A549 (cell line): ENCODE measurements at regions not wholly inside any gene's neighbourhood (a gene's known extent, or its start where the extent isn't known, plus 50 kb on each side); places are given as distances from the start of the nearest gene placed in this dataset.

Source experiments
- ATAC-seq, 2 experiments: fragments of 200-7000 bp in 1 of 2; fragments of >200 bp in 1 of 2; cut with Nextera tagmentation in 1 of 2; cut with Tn5 transposase in 1 of 2; 3 replicates each; pipeline versions ENCODE4 v1.8.0 to v1.9.1; 2018 to 2020; ENCODE audit warnings: mild to moderate bottlenecking in 1 of 2, moderate library complexity in 1 of 2
- CTCF ChIA-PET: fragments of 300-600 bp; sonication (Branson Sonifier 250); formaldehyde crosslinking; extraction: SDS; loops from one replicate; lab custom pipeline; 2021; ENCODE audit warnings: antibody characterized with exemption, inconsistent platforms; lab: Yijun Ruan, JAX
- POLR2A ChIA-PET: fragments of 350-600 bp; formaldehyde crosslinking; extraction: SDS; loops from one replicate; lab custom pipeline; 2021; ENCODE audit warnings: antibody characterized with exemption, inconsistent platforms; lab: Yijun Ruan, JAX
- DNase-seq, 2 experiments: peaks; one replicate each; pipeline versions ENCODE4 v3.0.0 to v3.0.0-alpha.2; 2011 to 2016; ENCODE audit warnings: low read depth in 1 of 2, low spot score in 1 of 2
- FAIRE-seq: peaks from 2 replicates; lab custom pipeline; 2011; peaks lifted over from hg19 to GRCh38; lab: Jason Lieb, UNC
- H3K27ac ChIP-seq, 2 experiments: fragments of >200 bp; sonication (Bioruptor Twin); formaldehyde crosslinking; 3 replicates each; pipeline ENCODE4 v1.5.1; 2016 to 2017
- H3K4me1 ChIP-seq: fragments of >200 bp; sonication (Bioruptor Twin); formaldehyde crosslinking; 3 replicates; pipeline ENCODE4 v1.6.1; 2016
- H3K4me2 ChIP-seq: fragments of >200 bp; sonication (Bioruptor Twin); formaldehyde crosslinking; 3 replicates; pipeline ENCODE4 v1.6.1; 2016
- H3K4me3 ChIP-seq: fragments of >200 bp; sonication (Bioruptor Twin); formaldehyde crosslinking; 3 replicates; pipeline ENCODE4 v1.5.1; 2016
- H3K9me3 ChIP-seq: fragments of >200 bp; sonication (Bioruptor Twin); formaldehyde crosslinking; 3 replicates; pipeline ENCODE4 v1.6.1; 2016
- BHLHE40 ChIP-seq: IDR thresholded peaks from 2 replicates; pipeline ENCODE4 v1.6.1; 2012; ENCODE audit warnings: low read depth, low read length, inconsistent platforms
- CBX2 ChIP-seq: fragments of 200-600 bp; sonication (generic); IDR thresholded peaks from 2 replicates; pipeline ENCODE4 v1.6.1; 2016; ENCODE audit warnings: low read depth, mild to moderate bottlenecking, borderline replicate concordance
- CBX8 ChIP-seq: fragments of 200-600 bp; sonication (generic); IDR thresholded peaks from 2 replicates; pipeline ENCODE4 v1.6.1; 2016
- CEBPB ChIP-seq, 2 experiments: fragments of >200 bp in 1 of 2; sonication (Bioruptor Twin) in 1 of 2; formaldehyde crosslinking in 1 of 2; IDR thresholded peaks; 2 replicates each; pipeline ENCODE4 v1.6.1; 2012 to 2016
- CHD4 ChIP-seq: fragments of 200-600 bp; sonication (generic); IDR thresholded peaks from 2 replicates; pipeline ENCODE4 v1.6.1; 2016; ENCODE audit warnings: antibody characterized with exemption, mild to moderate bottlenecking, borderline replicate concordance
- EHF ChIP-seq: fragments of 250-450 bp; sonication (Bioruptor Pico); IDR thresholded peaks from 2 replicates; pipeline ENCODE4 v1.5.0; 2020; ENCODE audit warnings: mild to moderate bottlenecking
- EHMT2 ChIP-seq: fragments of 200-600 bp; sonication (generic); IDR thresholded peaks from 2 replicates; pipeline ENCODE4 v1.6.1; 2016; ENCODE audit warnings: antibody characterized with exemption, low read depth, mild to moderate bottlenecking, moderate library complexity
- FOSL2 ChIP-seq, 2 experiments: fragments of 450-650 bp in 1 of 2; fragments of >200 bp in 1 of 2; sonication (Bioruptor Twin) in 1 of 2; formaldehyde crosslinking; IDR thresholded peaks; 2 replicates each; pipeline versions ENCODE4 v1.5.0 to v1.6.1; 2016 to 2020; ENCODE audit warnings: mild to moderate bottlenecking in 1 of 2, moderate library complexity in 1 of 2
- FOXS1 ChIP-seq: fragments of 250-450 bp; sonication (Bioruptor Pico); IDR thresholded peaks from 2 replicates; pipeline ENCODE4 v1.5.0; 2020; ENCODE audit warnings: mild to moderate bottlenecking, moderate library complexity
- GATA3 ChIP-seq: IDR thresholded peaks from 2 replicates; pipeline ENCODE4 v1.6.1; 2012; ENCODE audit warnings: borderline replicate concordance
- HES2 ChIP-seq: fragments of >200 bp; sonication (Bioruptor Twin); formaldehyde crosslinking; IDR thresholded peaks from 2 replicates; pipeline ENCODE4 v1.6.1; 2016
- HOXA7 ChIP-seq: fragments of 250-450 bp; sonication (Bioruptor Pico); IDR thresholded peaks from 2 replicates; pipeline ENCODE4 v1.5.0; 2020; ENCODE audit warnings: mild to moderate bottlenecking, moderate library complexity
- HOXB13 ChIP-seq: fragments of 250-450 bp; sonication (Bioruptor Pico); IDR thresholded peaks from 2 replicates; pipeline ENCODE4 v1.5.0; 2020; ENCODE audit warnings: low read depth, mild to moderate bottlenecking, moderate library complexity
- JUNB ChIP-seq: fragments of >200 bp; sonication (Bioruptor Twin); formaldehyde crosslinking; IDR thresholded peaks from 2 replicates; pipeline ENCODE4 v1.6.1; 2016
- KDM1A ChIP-seq: fragments of 200-600 bp; sonication (generic); IDR thresholded peaks from 2 replicates; pipeline ENCODE4 v1.6.1; 2016; ENCODE audit warnings: low read depth, mild to moderate bottlenecking
- KDM5A ChIP-seq: fragments of 200-600 bp; sonication (generic); IDR thresholded peaks from 2 replicates; pipeline ENCODE4 v1.6.1; 2016; ENCODE audit warnings: antibody characterized with exemption, mild to moderate bottlenecking
- MYC ChIP-seq: IDR thresholded peaks from 2 replicates; pipeline ENCODE4 v1.6.1; 2012; ENCODE audit warnings: mild to moderate bottlenecking, inconsistent platforms, low read length, improper control_type of control experiment, borderline replicate concordance
- NFE2L2 ChIP-seq: fragments of 150-350 bp; conservative IDR thresholded peaks from 2 replicates; pipeline ENCODE4 v1.6.1; 2014; ENCODE audit warnings: low read length
- NPAS2 ChIP-seq: fragments of 250-450 bp; sonication (Bioruptor Pico); IDR thresholded peaks from 2 replicates; pipeline ENCODE4 v1.8.0; 2022; ENCODE audit warnings: mild to moderate bottlenecking, moderate library complexity, borderline replicate concordance
- PBX3 ChIP-seq: IDR thresholded peaks from 2 replicates; pipeline ENCODE4 v1.6.1; 2012
- POLR2AphosphoS2 ChIP-seq: conservative IDR thresholded peaks from 2 replicates; pipeline ENCODE4 v1.6.1; 2012; ENCODE audit warnings: low read length, improper control_type of control experiment, inconsistent platforms
- RNF2 ChIP-seq: fragments of 200-600 bp; sonication (generic); IDR thresholded peaks from 2 replicates; pipeline ENCODE4 v1.6.1; 2016; ENCODE audit warnings: low read depth, mild to moderate bottlenecking, antibody characterized with exemption, moderate library complexity, borderline replicate concordance
- ZC3H11A ChIP-seq: fragments of 450-650 bp; IDR thresholded peaks from 2 replicates; pipeline ENCODE4 v1.6.1; 2014; ENCODE audit warnings: antibody characterized with exemption, mild to moderate bottlenecking
- ZSCAN20 ChIP-seq: fragments of 250-450 bp; sonication (Bioruptor Pico); IDR thresholded peaks from 2 replicates; pipeline ENCODE4 v1.8.0; 2022; ENCODE audit warnings: mild to moderate bottlenecking, moderate library complexity
- WGBS: methylation state at CpG from one replicate; pipeline ENCODE4 v1.1.6; 2017; ENCODE audit errors: missing lambda C conversion rate; 5-methylcytosine and 5-hydroxymethylcytosine counted together
- TF ChIP-seq, protein P1 (sequence below): fragments of 200-600 bp; sonication (generic); IDR thresholded peaks from 2 replicates; pipeline ENCODE4 v1.6.1; 2016; ENCODE audit warnings: antibody characterized with exemption, mild to moderate bottlenecking, moderate library complexity
- TF ChIP-seq, protein P2 (sequence below): IDR thresholded peaks from 2 replicates; pipeline ENCODE4 v1.6.1; 2012; ENCODE audit warnings: low read depth, borderline replicate concordance

DNA sequence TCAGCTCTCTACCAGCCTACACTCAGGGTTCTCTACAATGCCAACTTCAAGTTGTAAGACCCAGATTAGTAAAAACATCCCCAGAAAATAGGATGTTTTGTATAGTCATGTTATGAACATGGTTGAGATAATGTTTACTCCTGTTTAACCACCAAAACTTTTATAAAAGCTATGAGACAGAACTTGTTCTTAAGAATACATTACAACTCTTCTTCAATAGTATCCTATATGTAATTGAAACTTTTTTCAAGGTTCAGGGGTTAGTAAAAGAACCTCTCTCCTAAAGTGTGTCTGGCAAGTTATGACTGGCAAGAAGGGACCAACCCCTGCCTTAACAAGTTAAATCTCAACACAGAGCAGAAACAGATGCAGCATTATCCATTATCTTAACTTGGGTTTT lies 118.8 kb upstream of the STK17B start:
- ChIA-PET CTCF (interaction anchor here (0.8 to 2.1 kb wide), 4 partner anchors 12 to 211 kb away, joined by 3 to 7 read pairs (median 4); no protein-coding TSS in a partner anchor), POLR2A (no interaction called here)
- Histone ChIP-seq H3K4me2 (no peak overlapping the region), H3K27ac (no peak overlapping the region), H3K4me1 (peaks cover 24% of the 10 kb centered on the region), H3K9me3 (no peaks in the 10 kb centered on the region), H3K4me3 (no peak overlapping the region)
- ATAC-seq (no peak), DNase-seq (no peak), FAIRE-seq (no peak)
- TF ChIP-seq NPAS2 (CRISPR knock-in tag) (no peak), CEBPB (IDR thresholded peaks at IDR 0.05) (no peak), ZSCAN20 (CRISPR knock-in tag) (no peak), BHLHE40 (no peak)

GRCh38 chr2:196290569-196290968 lies 119.2 kb upstream of the STK17B start:
- ATAC-seq (no peak), DNase-seq (no peak), FAIRE-seq (no peak)
- no peaks in the 10 kb centered on the region for H3K9me3 ChIP-seq
- TF ChIP-seq, protein P1, sequence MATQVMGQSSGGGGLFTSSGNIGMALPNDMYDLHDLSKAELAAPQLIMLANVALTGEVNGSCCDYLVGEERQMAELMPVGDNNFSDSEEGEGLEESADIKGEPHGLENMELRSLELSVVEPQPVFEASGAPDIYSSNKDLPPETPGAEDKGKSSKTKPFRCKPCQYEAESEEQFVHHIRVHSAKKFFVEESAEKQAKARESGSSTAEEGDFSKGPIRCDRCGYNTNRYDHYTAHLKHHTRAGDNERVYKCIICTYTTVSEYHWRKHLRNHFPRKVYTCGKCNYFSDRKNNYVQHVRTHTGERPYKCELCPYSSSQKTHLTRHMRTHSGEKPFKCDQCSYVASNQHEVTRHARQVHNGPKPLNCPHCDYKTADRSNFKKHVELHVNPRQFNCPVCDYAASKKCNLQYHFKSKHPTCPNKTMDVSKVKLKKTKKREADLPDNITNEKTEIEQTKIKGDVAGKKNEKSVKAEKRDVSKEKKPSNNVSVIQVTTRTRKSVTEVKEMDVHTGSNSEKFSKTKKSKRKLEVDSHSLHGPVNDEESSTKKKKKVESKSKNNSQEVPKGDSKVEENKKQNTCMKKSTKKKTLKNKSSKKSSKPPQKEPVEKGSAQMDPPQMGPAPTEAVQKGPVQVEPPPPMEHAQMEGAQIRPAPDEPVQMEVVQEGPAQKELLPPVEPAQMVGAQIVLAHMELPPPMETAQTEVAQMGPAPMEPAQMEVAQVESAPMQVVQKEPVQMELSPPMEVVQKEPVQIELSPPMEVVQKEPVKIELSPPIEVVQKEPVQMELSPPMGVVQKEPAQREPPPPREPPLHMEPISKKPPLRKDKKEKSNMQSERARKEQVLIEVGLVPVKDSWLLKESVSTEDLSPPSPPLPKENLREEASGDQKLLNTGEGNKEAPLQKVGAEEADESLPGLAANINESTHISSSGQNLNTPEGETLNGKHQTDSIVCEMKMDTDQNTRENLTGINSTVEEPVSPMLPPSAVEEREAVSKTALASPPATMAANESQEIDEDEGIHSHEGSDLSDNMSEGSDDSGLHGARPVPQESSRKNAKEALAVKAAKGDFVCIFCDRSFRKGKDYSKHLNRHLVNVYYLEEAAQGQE: no peak
- TF ChIP-seq, protein P2, sequence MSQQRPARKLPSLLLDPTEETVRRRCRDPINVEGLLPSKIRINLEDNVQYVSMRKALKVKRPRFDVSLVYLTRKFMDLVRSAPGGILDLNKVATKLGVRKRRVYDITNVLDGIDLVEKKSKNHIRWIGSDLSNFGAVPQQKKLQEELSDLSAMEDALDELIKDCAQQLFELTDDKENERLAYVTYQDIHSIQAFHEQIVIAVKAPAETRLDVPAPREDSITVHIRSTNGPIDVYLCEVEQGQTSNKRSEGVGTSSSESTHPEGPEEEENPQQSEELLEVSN: no peak
- TF ChIP-seq CBX2 (no peak), EHF (no peak), HOXA7 (no peak)
- ChIA-PET POLR2A (no interaction called here), CTCF (interaction anchor here (0.8 to 2.1 kb wide), 4 partner anchors 11 to 212 kb away, joined by 3 to 7 read pairs (median 4); no protein-coding TSS in a partner anchor)
- 83% methylated on average over 1 of the region's 1 CpG for WGBS
- H3K4me2 ChIP-seq: no peak overlapping the region
- H3K27ac ChIP-seq: no peak overlapping the region
- H3K4me3 ChIP-seq: no peak overlapping the region
- H3K4me1 ChIP-seq: peaks cover 28% of the 10 kb centered on the region

GRCh38 chr2:196291426-196291825 lies 120.0 kb upstream of the STK17B start:
- 91% methylated on average over 2 of the region's 2 CpGs for WGBS
- H3K4me3 ChIP-seq: no peak overlapping the region
- no peak overlapping the region for H3K27ac ChIP-seq
- H3K9me3 ChIP-seq: no peaks in the 10 kb centered on the region
- no peak overlapping the region for H3K4me2 ChIP-seq
- ATAC-seq (no peak), DNase-seq (no peak), FAIRE-seq (no peak)
- H3K4me1 ChIP-seq: peaks cover 28% of the 10 kb centered on the region
- POLR2A ChIA-PET: no interaction called here
- CTCF ChIA-PET: interaction anchor here (0.6 to 2.5 kb wide), 5 partner anchors 8 to 213 kb away, joined by 3 to 9 read pairs (median 3); no protein-coding TSS in a partner anchor
- no peak for TF ChIP-seq HES2
- no peak for TF ChIP-seq NFE2L2
- TF ChIP-seq NPAS2 (CRISPR knock-in tag): no peak
- TF ChIP-seq CBX8: no peak
- TF ChIP-seq CHD4: no peak
- TF ChIP-seq FOSL2 (IDR thresholded peaks at IDR 0.05): no peak
- TF ChIP-seq FOSL2 (CRISPR knock-in tag; IDR thresholded peaks at IDR 0.05): no peak
- no peak for TF ChIP-seq PBX3
- TF ChIP-seq ZC3H11A: no peak
- no peak for TF ChIP-seq RNF2
- no peak for TF ChIP-seq CEBPB (IDR thresholded peaks at IDR 0.05)
- no peak for TF ChIP-seq KDM5A
- no peak for TF ChIP-seq POLR2AphosphoS2
- no peak for TF ChIP-seq HOXB13 (CRISPR knock-in tag)
- no peak for TF ChIP-seq KDM1A
- no peak for TF ChIP-seq FOXS1 (CRISPR knock-in tag)
- no peak for TF ChIP-seq GATA3
- no peak for TF ChIP-seq JUNB
- no peak for TF ChIP-seq MYC
- TF ChIP-seq EHMT2: no peak
- TF ChIP-seq, all 56 proteins: peak for 0
